NCI-H1930 (cell line): ENCODE measurements at regions not wholly inside any gene's neighbourhood (a gene's known extent, or its start where the extent isn't known, plus 50 kb on each side); places are given as distances from the start of the nearest gene placed in this dataset.
"Not testable (repeated sequence)": the region's sequence is repeated elsewhere in the genome, so short reads cannot be mapped to it uniquely, and the experiment has no call there.

Source experiments
- DNase-seq, 2 experiments: peaks; one replicate each; lab custom pipeline; 2025; lab: John Stamatoyannopoulos, UW

GRCh38 chr18:73681398-73681797, 466.2 kb downstream of the FBXO15 start:
- no peak for DNase-seq

GRCh38 chr18:73679941-73680712, 467.5 kb downstream of the FBXO15 start:
- no peak for DNase-seq

- DNase-seq: no peak
Measured at GRCh38 chr18:73677450-73677849, 470.2 kb downstream of the FBXO15 start.

GRCh38 chr18:73674125-73674865, 473.3 kb downstream of the FBXO15 start:
- no peak for DNase-seq

GRCh38 chr18:73671480-73671879, 476.2 kb downstream of the FBXO15 start:
- DNase-seq: not testable (repeated sequence)

- no peak for DNase-seq
Measured at GRCh38 chr18:73670524-73670923, 477.1 kb downstream of the FBXO15 start.

GRCh38 chr18:73670039-73670438, 477.6 kb downstream of the FBXO15 start:
- no peak for DNase-seq

GRCh38 chr18:73669297-73669696, 478.3 kb downstream of the FBXO15 start:
- no peak for DNase-seq

GRCh38 chr18:73668051-73668450, 479.6 kb downstream of the FBXO15 start:
- no peak for DNase-seq

- DNase-seq: no peak
Measured at GRCh38 chr18:73666772-73667171, 480.9 kb downstream of the FBXO15 start.

GRCh38 chr18:73664896-73665295, 482.7 kb downstream of the FBXO15 start:
- DNase-seq: no peak

GRCh38 chr18:73663581-73663980, 484.1 kb downstream of the FBXO15 start:
- DNase-seq: no peak

GRCh38 chr18:73662421-73662820, 485.2 kb downstream of the FBXO15 start:
- DNase-seq: no peak

- DNase-seq: no peak
Measured at GRCh38 chr18:73660931-73661856, 486.4 kb downstream of the FBXO15 start.

GRCh38 chr18:73656691-73657090, 490.9 kb downstream of the FBXO15 start:
- no peak for DNase-seq

GRCh38 chr18:73653827-73654226, 493.8 kb downstream of the FBXO15 start:
- DNase-seq: no peak

GRCh38 chr18:73653251-73653650, 494.4 kb downstream of the FBXO15 start:
- no peak for DNase-seq

- no peak for DNase-seq
Measured at GRCh38 chr18:73647391-73647790, 500.2 kb downstream of the FBXO15 start.

- no peak for DNase-seq
Measured at GRCh38 chr18:73646772-73647171, 500.9 kb downstream of the FBXO15 start.

- no peak for DNase-seq
Measured at GRCh38 chr18:73646196-73646595, 501.4 kb downstream of the FBXO15 start.

- DNase-seq: no peak
Measured at GRCh38 chr18:73645160-73645715, 502.4 kb downstream of the FBXO15 start.

- no peak for DNase-seq
Measured at GRCh38 chr18:73639788-73640187, 507.8 kb downstream of the FBXO15 start.
